ENCODE measurements at regions not wholly inside any gene's neighbourhood (a gene's known extent, or its start where the extent isn't known, plus 50 kb on each side); places are given as distances from the start of the nearest gene placed in this dataset.

DNA sequence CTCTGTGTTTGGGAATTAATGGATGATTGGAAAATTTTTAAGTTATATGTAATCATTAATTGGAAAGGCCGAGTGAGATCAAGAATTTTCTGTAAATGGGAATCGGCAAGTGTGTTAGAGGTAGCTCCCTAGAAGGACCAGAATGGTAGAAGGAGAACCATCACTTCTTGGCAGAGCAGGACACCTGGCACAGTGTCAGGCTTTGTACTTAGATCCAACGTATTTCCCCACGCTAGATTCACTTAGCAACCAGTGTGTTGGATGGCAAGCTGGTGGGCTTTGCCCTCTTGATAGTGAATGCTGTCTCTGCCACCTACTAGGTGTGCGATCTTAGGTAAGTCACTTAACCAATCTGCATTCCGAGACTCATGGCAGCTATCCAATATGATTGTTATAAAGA is 107.8 kb upstream of the ZNF438 start (continued):
- TF ChIP-seq, protein P1, sequence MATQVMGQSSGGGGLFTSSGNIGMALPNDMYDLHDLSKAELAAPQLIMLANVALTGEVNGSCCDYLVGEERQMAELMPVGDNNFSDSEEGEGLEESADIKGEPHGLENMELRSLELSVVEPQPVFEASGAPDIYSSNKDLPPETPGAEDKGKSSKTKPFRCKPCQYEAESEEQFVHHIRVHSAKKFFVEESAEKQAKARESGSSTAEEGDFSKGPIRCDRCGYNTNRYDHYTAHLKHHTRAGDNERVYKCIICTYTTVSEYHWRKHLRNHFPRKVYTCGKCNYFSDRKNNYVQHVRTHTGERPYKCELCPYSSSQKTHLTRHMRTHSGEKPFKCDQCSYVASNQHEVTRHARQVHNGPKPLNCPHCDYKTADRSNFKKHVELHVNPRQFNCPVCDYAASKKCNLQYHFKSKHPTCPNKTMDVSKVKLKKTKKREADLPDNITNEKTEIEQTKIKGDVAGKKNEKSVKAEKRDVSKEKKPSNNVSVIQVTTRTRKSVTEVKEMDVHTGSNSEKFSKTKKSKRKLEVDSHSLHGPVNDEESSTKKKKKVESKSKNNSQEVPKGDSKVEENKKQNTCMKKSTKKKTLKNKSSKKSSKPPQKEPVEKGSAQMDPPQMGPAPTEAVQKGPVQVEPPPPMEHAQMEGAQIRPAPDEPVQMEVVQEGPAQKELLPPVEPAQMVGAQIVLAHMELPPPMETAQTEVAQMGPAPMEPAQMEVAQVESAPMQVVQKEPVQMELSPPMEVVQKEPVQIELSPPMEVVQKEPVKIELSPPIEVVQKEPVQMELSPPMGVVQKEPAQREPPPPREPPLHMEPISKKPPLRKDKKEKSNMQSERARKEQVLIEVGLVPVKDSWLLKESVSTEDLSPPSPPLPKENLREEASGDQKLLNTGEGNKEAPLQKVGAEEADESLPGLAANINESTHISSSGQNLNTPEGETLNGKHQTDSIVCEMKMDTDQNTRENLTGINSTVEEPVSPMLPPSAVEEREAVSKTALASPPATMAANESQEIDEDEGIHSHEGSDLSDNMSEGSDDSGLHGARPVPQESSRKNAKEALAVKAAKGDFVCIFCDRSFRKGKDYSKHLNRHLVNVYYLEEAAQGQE (IDR thresholded peaks at IDR 0.05; ENCODE audit: unreplicated experiment) = no peak
- TF ChIP-seq ZNF114 (CRISPR knock-in tag; IDR thresholded peaks at IDR 0.05) = no peak
- TF ChIP-seq ZNF331 (CRISPR knock-in tag; IDR thresholded peaks at IDR 0.05; ENCODE audit: low read depth) = no peak
- TF ChIP-seq, protein P2, sequence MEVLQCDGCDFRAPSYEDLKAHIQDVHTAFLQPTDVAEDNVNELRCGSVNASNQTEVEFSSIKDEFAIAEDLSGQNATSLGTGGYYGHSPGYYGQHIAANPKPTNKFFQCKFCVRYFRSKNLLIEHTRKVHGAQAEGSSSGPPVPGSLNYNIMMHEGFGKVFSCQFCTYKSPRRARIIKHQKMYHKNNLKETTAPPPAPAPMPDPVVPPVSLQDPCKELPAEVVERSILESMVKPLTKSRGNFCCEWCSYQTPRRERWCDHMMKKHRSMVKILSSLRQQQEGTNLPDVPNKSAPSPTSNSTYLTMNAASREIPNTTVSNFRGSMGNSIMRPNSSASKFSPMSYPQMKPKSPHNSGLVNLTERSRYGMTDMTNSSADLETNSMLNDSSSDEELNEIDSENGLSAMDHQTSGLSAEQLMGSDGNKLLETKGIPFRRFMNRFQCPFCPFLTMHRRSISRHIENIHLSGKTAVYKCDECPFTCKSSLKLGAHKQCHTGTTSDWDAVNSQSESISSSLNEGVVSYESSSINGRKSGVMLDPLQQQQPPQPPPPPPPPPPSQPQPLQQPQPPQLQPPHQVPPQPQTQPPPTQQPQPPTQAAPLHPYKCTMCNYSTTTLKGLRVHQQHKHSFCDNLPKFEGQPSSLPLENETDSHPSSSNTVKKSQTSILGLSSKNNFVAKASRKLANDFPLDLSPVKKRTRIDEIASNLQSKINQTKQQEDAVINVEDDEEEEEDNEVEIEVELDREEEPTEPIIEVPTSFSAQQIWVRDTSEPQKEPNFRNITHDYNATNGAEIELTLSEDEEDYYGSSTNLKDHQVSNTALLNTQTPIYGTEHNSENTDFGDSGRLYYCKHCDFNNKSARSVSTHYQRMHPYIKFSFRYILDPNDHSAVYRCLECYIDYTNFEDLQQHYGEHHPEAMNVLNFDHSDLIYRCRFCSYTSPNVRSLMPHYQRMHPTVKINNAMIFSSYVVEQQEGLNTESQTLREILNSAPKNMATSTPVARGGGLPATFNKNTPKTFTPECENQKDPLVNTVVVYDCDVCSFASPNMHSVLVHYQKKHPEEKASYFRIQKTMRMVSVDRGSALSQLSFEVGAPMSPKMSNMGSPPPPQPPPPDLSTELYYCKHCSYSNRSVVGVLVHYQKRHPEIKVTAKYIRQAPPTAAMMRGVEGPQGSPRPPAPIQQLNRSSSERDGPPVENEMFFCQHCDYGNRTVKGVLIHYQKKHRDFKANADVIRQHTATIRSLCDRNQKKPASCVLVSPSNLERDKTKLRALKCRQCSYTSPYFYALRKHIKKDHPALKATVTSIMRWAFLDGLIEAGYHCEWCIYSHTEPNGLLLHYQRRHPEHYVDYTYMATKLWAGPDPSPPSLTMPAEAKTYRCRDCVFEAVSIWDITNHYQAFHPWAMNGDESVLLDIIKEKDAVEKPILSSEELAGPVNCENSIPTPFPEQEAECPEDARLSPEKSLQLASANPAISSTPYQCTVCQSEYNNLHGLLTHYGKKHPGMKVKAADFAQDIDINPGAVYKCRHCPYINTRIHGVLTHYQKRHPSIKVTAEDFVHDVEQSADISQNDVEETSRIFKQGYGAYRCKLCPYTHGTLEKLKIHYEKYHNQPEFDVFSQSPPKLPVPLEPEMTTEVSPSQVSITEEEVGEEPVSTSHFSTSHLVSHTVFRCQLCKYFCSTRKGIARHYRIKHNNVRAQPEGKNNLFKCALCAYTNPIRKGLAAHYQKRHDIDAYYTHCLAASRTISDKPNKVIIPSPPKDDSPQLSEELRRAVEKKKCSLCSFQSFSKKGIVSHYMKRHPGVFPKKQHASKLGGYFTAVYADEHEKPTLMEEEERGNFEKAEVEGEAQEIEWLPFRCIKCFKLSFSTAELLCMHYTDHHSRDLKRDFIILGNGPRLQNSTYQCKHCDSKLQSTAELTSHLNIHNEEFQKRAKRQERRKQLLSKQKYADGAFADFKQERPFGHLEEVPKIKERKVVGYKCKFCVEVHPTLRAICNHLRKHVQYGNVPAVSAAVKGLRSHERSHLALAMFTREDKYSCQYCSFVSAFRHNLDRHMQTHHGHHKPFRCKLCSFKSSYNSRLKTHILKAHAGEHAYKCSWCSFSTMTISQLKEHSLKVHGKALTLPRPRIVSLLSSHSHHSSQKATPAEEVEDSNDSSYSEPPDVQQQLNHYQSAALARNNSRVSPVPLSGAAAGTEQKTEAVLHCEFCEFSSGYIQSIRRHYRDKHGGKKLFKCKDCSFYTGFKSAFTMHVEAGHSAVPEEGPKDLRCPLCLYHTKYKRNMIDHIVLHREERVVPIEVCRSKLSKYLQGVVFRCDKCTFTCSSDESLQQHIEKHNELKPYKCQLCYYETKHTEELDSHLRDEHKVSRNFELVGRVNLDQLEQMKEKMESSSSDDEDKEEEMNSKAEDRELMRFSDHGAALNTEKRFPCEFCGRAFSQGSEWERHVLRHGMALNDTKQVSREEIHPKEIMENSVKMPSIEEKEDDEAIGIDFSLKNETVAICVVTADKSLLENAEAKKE (CRISPR knock-in tag; IDR thresholded peaks at IDR 0.05) = no peak

DNA sequence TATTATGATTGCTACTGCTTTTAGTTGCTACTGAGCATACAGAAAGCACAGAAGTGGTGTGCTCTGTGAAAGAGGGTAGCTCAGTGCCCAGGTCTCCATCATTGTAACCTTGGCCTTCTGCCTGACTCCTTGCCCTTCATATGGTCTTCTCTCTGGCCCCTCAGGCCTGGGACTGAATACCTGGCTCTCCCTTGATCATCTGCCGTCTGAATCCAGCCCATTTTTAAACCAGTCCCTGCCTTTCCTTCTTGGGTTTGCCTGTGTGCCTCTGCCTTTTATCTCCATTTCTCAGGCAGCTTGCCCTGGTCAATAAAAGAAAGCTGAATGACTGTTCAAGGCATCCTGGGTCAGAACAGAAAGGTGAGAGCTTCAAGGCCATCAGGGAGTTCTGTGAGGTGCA is 109.1 kb upstream of the ZNF438 start:
- no peak overlapping the region for H3K4me3 Mint-ChIP-seq
- ATAC-seq = no peak
- DNase-seq (ENCODE audit: low spot score) = no peak
- peaks cover 2% of the 10 kb centered on the region; the same call in 2 of the 3 replicates for H3K4me1 Mint-ChIP-seq
- Histone ChIP-seq H3F3A (replicated peaks; ENCODE audit: low read depth) (no peaks in the 10 kb centered on the region), H2AFZ (no peak overlapping the region), H3K36me3 (ENCODE audit: insufficient read depth) (no peaks in the 10 kb centered on the region), H3K79me2 (replicated peaks; ENCODE audit: insufficient read depth) (no peaks in the 10 kb centered on the region), H3K4me1 (ENCODE audit: insufficient read depth) (no peaks in the 10 kb centered on the region), H3K27me3 (ENCODE audit: insufficient read depth) (no peaks in the 10 kb centered on the region), H4K20me1 (replicated peaks; ENCODE audit: insufficient read depth) (no peaks in the 10 kb centered on the region), H3K4me3 (no peak overlapping the region), H3K4me2 (no peak overlapping the region), H3K27ac (ENCODE audit: low read depth) (no peak overlapping the region), H3K9me2 (ENCODE audit: insufficient read depth) (0 out of 2 replicates have a peak, but pooled peaks cover 3% of the 10 kb centered on the region)
- no peaks in the 10 kb centered on the region for H3K9me3 Mint-ChIP-seq
- no peaks in the 10 kb centered on the region for H3K36me3 Mint-ChIP-seq (ENCODE audit: low read depth)
- peaks cover 3% of the 10 kb centered on the region for H3K27me3 Mint-ChIP-seq (ENCODE audit: insufficient read depth, low read depth, poor library complexity)
- no peak overlapping the region for H3K27ac Mint-ChIP-seq
- TF ChIP-seq, protein P1 (IDR thresholded peaks at IDR 0.05; ENCODE audit: unreplicated experiment) = no peak
- TF ChIP-seq JUNB (IDR thresholded peaks at IDR 0.05; ENCODE audit: unreplicated experiment) (no peak), NANOG (IDR thresholded peaks at IDR 0.05; ENCODE audit: borderline replicate concordance) (no peak)
- TF ChIP-seq, protein P3, sequence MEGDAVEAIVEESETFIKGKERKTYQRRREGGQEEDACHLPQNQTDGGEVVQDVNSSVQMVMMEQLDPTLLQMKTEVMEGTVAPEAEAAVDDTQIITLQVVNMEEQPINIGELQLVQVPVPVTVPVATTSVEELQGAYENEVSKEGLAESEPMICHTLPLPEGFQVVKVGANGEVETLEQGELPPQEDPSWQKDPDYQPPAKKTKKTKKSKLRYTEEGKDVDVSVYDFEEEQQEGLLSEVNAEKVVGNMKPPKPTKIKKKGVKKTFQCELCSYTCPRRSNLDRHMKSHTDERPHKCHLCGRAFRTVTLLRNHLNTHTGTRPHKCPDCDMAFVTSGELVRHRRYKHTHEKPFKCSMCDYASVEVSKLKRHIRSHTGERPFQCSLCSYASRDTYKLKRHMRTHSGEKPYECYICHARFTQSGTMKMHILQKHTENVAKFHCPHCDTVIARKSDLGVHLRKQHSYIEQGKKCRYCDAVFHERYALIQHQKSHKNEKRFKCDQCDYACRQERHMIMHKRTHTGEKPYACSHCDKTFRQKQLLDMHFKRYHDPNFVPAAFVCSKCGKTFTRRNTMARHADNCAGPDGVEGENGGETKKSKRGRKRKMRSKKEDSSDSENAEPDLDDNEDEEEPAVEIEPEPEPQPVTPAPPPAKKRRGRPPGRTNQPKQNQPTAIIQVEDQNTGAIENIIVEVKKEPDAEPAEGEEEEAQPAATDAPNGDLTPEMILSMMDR (conservative IDR thresholded peaks at IDR 0.05; ENCODE audit: low read depth in 2 of 2) = no peak
